T-helper 2 cell treated with Interferon-gamma antibody and Interleukin-4, amounts not matched to agents 5 μg/mL and 100 μg/mL, for 36 hours (primary cell): ENCODE measurements at regions not wholly inside any gene's neighbourhood (a gene's known extent, or its start where the extent isn't known, plus 50 kb on each side); places are given as distances from the start of the nearest gene placed in this dataset.

Experiments used
- DNase-seq: peaks from one replicate; pipeline ENCODE4 v3.0.0; 2021; ENCODE audit warnings: low spot score
- H3K27ac Mint-ChIP-seq: one replicate; pipeline ENCODE4 v1.8.0; 2021; ENCODE audit warnings: mild to moderate bottlenecking, mixed read lengths
- H3K27me3 Mint-ChIP-seq: one replicate; pipeline ENCODE4 v1.8.0; 2021; ENCODE audit warnings: low read depth, mixed read lengths
- H3K36me3 Mint-ChIP-seq: one replicate; pipeline ENCODE4 v1.8.0; 2021; ENCODE audit warnings: low read depth, mixed read lengths
- H3K4me1 Mint-ChIP-seq: one replicate; pipeline ENCODE4 v1.8.0; 2021; ENCODE audit warnings: low read depth, mixed read lengths
- H3K4me3 Mint-ChIP-seq: one replicate; pipeline ENCODE4 v1.8.0; 2022; ENCODE audit warnings: mild to moderate bottlenecking, moderate library complexity, mixed read lengths
- H3K9me3 Mint-ChIP-seq: one replicate; pipeline ENCODE4 v1.8.0; 2021; ENCODE audit warnings: mixed read lengths

DNA sequence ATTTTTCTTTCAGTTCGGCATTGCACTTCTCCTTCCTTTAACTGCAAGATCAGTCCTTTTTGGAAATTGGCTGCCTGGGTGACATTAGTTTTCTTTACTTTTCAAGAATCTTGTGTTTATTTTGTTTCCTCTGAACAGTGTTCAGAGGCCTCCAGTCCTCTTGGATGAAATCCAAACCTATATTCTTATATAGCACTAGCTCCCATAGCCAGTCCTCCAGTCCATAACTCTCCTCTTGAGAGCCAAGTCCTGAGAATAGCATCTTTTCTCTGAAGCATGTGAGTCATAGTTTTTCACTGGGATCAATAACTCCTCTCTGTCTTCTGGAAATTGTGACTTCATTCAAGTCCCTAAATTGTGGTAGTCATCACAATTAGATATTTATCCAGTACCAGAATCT lies 357.5 kb downstream of the RAPGEF2 start:
- Mint-ChIP-seq H3K4me3 (no peak overlapping the region), H3K9me3 (peaks cover 20% of the 10 kb centered on the region), H3K27me3 (no peaks in the 10 kb centered on the region), H3K27ac (no peak overlapping the region), H3K4me1 (no peaks in the 10 kb centered on the region), H3K36me3 (no peaks in the 10 kb centered on the region)
- no peak for DNase-seq

DNA sequence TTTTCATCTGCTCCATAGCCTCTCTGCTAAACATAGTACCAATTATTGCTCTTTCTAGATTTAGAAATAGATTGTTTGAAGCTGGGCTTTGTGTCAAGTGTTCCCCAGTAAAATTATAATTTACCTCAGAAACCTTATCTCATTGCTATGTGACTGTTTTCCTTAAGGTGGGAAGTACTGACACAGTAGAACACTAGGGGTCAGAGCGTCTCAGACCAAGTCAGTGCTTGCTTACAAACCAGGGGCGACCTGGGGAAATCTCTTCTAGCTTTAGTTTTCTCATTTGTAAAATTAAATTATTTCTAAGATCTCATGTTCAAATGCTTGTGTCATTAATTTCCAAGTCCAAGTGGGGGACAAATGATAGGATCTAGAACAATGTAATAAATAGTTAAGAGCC lies 360.4 kb downstream of the RAPGEF2 start:
- peaks cover 20% of the 10 kb centered on the region for H3K9me3 Mint-ChIP-seq
- no peaks in the 10 kb centered on the region for H3K27me3 Mint-ChIP-seq
- H3K4me1 Mint-ChIP-seq, result no peaks in the 10 kb centered on the region
- no peaks in the 10 kb centered on the region for H3K36me3 Mint-ChIP-seq
- DNase-seq, result no peak
- H3K4me3 Mint-ChIP-seq, result no peak overlapping the region
- no peak overlapping the region for H3K27ac Mint-ChIP-seq

DNA sequence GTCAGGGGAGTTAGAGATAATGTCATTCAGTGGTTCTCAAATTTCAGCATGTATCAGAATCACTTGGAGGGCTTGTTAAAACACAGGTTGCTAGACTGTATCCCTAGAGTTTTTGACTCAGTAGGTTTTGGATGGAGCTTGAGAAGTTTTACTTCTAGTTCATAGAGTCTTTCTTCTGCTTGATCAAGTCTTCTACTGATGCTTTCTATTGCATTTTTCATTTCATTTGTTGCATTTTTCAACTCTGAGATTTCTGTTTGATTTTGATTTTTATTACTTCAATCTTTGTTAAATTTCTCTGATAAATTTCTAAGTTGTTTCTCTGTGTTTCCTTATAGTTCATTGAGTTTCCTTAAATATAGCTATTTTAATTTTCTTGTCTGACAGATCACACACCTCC lies 361.4 kb downstream of the RAPGEF2 start:
- H3K4me3 Mint-ChIP-seq, result no peak overlapping the region
- H3K27ac Mint-ChIP-seq, result no peak overlapping the region
- no peaks in the 10 kb centered on the region for H3K36me3 Mint-ChIP-seq
- H3K4me1 Mint-ChIP-seq, result no peaks in the 10 kb centered on the region
- peaks cover 20% of the 10 kb centered on the region for H3K9me3 Mint-ChIP-seq
- no peak for DNase-seq
- H3K27me3 Mint-ChIP-seq, result no peaks in the 10 kb centered on the region

DNA sequence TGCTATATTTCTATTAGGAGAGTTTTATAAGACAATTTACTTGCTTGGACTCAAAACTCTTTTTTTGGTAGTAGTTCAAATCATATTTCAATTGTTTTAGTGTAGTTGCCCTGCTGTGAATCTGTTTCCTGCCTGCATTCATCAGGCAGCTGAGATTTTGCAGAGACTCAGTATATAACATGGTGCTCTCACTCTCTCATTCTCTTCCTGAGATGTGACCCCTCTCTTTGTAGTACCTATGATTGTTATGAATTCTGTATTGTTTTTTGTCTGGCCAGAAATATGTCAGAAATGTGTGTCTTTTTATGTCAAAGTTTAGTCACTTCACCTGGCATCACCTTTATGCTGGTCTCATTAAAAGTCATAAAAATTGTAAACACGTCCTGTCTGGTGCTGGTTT lies 374.0 kb downstream of the RAPGEF2 start:
- DNase-seq, result no peak
- Mint-ChIP-seq H3K27me3 (no peaks in the 10 kb centered on the region), H3K27ac (no peak overlapping the region), H3K9me3 (no peaks in the 10 kb centered on the region), H3K4me3 (no peak overlapping the region), H3K4me1 (no peaks in the 10 kb centered on the region), H3K36me3 (no peaks in the 10 kb centered on the region)

DNA sequence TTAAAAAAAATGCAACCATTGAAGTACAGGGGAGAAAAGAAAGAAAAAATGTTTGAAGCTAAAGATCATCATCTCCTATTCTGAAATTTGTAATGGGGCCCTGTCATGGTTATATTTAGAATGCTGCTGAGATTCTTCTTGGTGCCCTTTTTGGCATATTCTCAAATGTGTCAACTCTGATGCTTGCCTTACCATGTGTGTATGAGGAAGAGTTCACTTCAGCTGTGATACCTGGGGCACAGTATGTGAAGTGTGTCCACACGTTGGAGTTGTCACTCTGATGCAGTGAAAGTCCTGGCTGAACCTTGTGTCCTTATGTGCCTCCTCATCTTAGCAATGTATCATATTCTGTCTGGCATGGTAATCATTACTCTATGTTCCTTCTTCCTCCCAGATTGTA lies 377.9 kb downstream of the RAPGEF2 start:
- H3K4me3 Mint-ChIP-seq, result no peak overlapping the region
- no peak for DNase-seq
- H3K27me3 Mint-ChIP-seq, result no peaks in the 10 kb centered on the region
- no peaks in the 10 kb centered on the region for H3K36me3 Mint-ChIP-seq
- H3K4me1 Mint-ChIP-seq, result no peaks in the 10 kb centered on the region
- H3K27ac Mint-ChIP-seq, result no peak overlapping the region
- H3K9me3 Mint-ChIP-seq, result no peaks in the 10 kb centered on the region

DNA sequence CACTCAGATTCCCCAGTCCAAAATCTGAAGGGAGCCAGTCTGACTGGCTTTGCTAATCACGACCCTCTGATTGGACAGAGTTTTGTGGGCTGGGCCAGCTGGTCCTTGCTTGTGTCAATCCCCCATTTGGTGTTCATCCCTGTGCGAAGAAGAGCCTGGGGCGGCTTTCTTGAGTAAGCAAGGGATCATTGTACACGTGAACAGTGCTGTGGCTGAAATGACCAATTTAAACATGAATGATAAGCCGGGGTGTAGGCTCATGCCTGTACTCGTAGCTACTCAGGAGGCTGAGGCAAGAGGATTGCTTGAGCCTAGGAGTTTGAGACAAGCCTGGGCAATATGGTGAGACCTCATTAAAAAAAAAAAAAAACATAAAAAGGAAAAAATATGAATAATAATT lies 379.1 kb downstream of the RAPGEF2 start:
- H3K27ac Mint-ChIP-seq, result no peak overlapping the region

DNA sequence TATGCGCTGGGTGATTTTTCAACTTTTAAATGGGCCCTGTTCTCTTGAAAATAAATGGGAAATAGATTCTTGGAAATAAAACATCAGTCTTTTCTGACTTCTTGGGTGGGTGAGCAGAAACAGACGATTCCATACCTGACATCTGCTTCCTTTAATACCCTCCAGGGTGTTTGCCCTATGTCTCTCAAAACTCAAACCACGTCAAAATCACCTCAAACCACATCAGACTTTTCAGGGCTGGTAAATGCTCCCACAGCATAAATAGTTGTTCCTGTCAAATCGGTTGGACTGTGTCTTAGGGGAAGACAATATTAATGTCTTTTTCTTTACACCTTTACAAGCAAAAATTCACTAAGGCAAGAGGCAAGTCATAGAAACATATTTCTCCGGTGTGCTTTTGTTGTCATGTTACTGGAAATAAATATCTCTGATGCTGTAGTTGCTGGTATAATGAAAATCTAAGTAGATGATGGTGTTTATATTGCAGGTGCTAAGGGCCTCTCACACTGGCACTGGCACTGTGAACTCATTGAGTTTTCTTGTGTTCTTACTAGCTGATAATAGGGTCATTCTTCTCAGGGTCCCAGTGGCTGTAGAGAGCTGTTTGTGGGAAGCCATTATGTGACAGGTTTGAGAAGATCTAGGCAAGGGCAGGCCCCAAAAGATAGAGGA lies 380.4 kb downstream of the RAPGEF2 start:
- peaks cover 2% of the 10 kb centered on the region for H3K27me3 Mint-ChIP-seq
- no peak overlapping the region for H3K27ac Mint-ChIP-seq
- H3K4me3 Mint-ChIP-seq, result no peak overlapping the region
- H3K36me3 Mint-ChIP-seq, result no peaks in the 10 kb centered on the region
- H3K9me3 Mint-ChIP-seq, result no peaks in the 10 kb centered on the region
- peaks cover 2% of the 10 kb centered on the region for H3K4me1 Mint-ChIP-seq
- no peak for DNase-seq

More for the DNA sequence above, 379.1 kb downstream of the RAPGEF2 start:
- no peaks in the 10 kb centered on the region for H3K4me1 Mint-ChIP-seq
- H3K9me3 Mint-ChIP-seq, result no peaks in the 10 kb centered on the region
- no peak for DNase-seq
- H3K36me3 Mint-ChIP-seq, result no peaks in the 10 kb centered on the region
- no peaks in the 10 kb centered on the region for H3K27me3 Mint-ChIP-seq
- H3K4me3 Mint-ChIP-seq, result no peak overlapping the region

DNA sequence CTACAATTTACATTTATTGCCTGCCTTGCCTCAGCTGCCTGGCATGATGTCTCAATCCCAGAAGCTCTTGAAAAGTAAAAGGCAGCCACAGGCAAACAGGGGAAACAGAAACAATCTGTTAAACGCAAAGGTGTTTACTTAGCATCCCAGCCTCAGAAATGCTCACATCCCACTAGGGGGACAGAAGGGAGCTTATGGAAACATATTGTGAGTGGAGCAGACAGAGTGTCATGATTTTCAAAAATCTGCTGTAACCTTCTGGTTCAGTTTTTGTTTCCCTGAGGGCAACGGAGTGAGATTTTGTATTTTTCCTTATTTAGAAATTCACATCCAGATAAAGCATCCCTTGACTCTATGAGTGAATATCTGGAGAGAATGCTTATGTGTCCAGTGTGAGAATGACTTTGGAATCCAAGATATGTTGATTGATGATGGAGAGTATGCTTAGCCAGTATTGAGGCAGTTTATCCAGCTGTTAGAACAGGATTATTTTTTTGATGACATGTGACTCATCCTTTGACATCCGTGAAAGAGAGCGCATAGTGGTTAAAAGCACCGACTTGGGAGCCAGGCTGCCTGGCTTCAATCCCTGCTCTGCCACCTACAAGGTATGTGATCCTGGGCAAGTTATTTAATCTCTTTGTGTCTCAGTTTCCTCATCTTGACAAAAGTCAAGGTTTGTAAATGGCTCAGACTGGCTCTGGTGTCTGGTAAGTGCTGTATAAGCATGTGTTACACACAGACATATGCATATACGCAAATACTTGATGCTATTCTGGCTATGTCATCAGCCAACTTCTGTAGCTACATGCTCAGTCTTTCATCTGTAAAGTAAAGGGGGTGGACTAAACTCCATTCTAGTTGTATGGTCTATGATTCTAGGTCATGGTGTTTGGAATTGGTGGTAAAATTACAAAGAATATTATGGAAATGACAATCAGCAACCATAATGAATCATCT lies 381.2 kb downstream of the RAPGEF2 start:
- H3K36me3 Mint-ChIP-seq, result no peaks in the 10 kb centered on the region
- peaks cover 2% of the 10 kb centered on the region for H3K4me1 Mint-ChIP-seq
- H3K27ac Mint-ChIP-seq, result no peak overlapping the region
- no peak for DNase-seq
- no peaks in the 10 kb centered on the region for H3K9me3 Mint-ChIP-seq
- no peak overlapping the region for H3K4me3 Mint-ChIP-seq
- peaks cover 2% of the 10 kb centered on the region for H3K27me3 Mint-ChIP-seq

DNA sequence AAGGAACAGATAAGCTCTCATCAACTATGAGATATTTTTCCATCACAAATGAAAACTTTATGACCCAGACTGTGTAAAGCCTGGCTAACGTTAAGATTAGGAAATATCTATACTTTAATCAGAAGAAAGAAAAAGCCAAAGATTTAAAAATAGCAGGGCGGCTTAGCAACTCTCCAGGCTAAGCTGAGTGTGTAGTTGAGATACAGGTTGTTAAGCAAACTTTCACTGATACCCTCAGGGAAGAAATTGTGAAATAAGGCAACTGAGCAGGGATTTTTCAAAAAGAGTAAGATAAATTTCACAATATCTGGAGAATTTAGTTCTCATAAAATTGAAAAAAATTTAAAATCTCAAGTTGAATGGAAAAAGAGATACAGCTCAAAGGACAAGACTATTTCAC lies 382.0 kb downstream of the RAPGEF2 start:
- H3K36me3 Mint-ChIP-seq, result no peaks in the 10 kb centered on the region
- H3K4me1 Mint-ChIP-seq, result peaks cover 2% of the 10 kb centered on the region
- H3K27ac Mint-ChIP-seq, result no peak overlapping the region
- no peaks in the 10 kb centered on the region for H3K9me3 Mint-ChIP-seq
- H3K27me3 Mint-ChIP-seq, result peaks cover 3% of the 10 kb centered on the region
- H3K4me3 Mint-ChIP-seq, result no peak overlapping the region
- DNase-seq, result no peak

DNA sequence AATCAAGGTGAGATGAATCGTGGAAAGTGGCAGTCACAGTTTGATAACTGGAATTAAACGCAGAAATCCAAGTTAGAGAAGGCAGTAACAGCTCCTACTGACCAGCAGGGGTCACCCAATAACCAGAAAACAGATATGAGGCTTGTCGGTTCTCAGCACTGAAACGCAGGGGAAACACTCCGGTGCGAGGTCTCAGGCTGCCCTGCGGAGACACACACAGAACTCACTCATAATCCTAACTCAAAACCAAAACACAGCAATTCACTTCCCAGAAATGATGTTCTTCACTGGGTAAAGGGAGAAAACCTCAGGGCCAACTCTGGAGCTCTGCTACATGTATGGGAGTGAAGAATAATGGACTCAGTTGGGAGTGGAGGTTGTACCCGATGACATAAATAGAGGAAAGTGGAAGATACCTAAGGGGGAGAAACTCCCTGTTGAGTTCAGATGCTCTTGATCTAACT lies 384.4 kb downstream of the RAPGEF2 start:
- H3K9me3 Mint-ChIP-seq, result no peaks in the 10 kb centered on the region

DNA sequence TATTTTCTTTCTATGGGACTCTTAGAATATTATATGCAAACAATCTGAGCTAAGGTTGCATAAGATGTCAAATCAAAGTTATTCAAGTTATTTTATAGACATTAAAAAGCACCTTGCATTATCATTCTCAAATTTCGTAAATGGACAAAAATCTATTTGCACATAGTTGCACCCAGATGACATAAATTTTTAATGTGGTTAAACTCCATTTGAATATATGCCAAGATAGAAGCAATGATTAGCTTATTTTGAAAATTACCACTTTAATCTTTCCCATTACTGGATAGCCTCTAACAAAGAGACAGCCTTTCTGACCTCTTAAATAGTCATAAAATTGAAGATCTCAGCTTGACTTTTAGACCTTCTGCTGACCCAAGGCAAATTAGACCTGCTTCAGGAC lies 386.8 kb downstream of the RAPGEF2 start:
- Mint-ChIP-seq H3K4me3 (no peak overlapping the region), H3K27me3 (peaks cover 5% of the 10 kb centered on the region)
- DNase-seq, result no peak

More for the DNA sequence above, 384.4 kb downstream of the RAPGEF2 start:
- H3K36me3 Mint-ChIP-seq, result no peaks in the 10 kb centered on the region
- peak; percentile 15 for DNase-seq
- no peak overlapping the region for H3K4me3 Mint-ChIP-seq
- peaks cover 5% of the 10 kb centered on the region for H3K27me3 Mint-ChIP-seq
- no peak overlapping the region for H3K27ac Mint-ChIP-seq
- peaks cover 2% of the 10 kb centered on the region for H3K4me1 Mint-ChIP-seq

DNA sequence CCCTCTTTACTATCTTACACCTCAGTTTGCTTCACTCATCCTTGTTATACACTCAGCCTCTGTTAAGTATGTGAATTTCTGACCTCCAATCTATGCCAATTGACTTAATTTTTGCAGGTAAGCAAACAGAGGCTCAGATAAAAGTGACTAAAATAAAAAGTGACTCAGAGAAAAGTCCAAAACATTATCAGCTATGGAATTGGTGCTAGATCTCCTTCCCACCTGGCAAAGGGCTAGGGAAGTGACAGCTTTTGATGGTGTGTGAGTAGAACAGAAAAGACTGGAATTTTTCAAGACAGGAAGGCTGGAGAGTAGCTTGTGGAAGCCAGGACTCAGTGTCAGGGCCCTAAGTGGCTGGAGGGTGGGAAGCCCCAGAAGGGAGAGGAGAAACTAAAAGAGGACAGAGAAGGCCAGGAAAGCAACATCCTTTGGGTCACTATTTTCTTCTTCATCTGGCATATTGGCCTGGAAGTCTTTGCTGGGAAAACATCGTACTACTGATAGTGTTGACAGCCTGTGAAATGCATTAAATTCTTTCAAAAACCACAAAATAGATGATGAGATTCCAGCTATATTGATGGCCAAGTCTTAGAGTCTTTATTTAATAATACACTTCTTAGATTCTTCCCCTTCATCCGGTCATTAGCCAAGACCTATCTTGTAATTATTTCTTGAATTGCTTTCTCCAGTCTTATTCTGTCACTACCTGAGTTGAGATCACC lies 392.8 kb downstream of the RAPGEF2 start:
- no peaks in the 10 kb centered on the region for H3K27me3 Mint-ChIP-seq
- no peak for DNase-seq
- H3K36me3 Mint-ChIP-seq, result no peaks in the 10 kb centered on the region
- H3K4me3 Mint-ChIP-seq, result no peak overlapping the region
- H3K4me1 Mint-ChIP-seq, result no peaks in the 10 kb centered on the region
- H3K27ac Mint-ChIP-seq, result no peak overlapping the region
- H3K9me3 Mint-ChIP-seq, result no peaks in the 10 kb centered on the region

More for the DNA sequence above, 386.8 kb downstream of the RAPGEF2 start:
- Mint-ChIP-seq H3K4me1 (peaks cover 2% of the 10 kb centered on the region), H3K27ac (no peak overlapping the region), H3K36me3 (no peaks in the 10 kb centered on the region), H3K9me3 (no peaks in the 10 kb centered on the region)

DNA sequence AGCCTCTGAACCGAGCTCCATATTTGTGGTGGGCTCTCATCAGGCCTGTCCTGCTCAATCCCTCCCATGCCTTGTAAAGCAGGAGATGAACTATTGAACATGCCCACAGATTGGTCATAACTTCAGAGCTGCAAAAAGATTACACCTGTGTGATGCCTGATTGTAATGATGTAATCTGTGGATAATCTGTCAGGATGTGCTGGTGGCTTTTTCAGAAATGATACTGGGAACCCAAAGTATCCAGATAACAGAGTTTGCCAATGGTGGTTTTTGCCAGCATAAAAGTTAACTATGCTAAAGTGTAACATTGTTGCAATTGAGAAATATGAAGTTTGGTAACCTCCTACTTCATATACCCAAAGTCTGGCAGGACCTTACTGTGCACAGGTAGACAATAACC lies 393.4 kb downstream of the RAPGEF2 start:
- Mint-ChIP-seq H3K9me3 (no peaks in the 10 kb centered on the region), H3K27ac (no peak overlapping the region), H3K4me1 (no peaks in the 10 kb centered on the region), H3K27me3 (no peaks in the 10 kb centered on the region), H3K36me3 (no peaks in the 10 kb centered on the region), H3K4me3 (no peak overlapping the region)
- no peak for DNase-seq

DNA sequence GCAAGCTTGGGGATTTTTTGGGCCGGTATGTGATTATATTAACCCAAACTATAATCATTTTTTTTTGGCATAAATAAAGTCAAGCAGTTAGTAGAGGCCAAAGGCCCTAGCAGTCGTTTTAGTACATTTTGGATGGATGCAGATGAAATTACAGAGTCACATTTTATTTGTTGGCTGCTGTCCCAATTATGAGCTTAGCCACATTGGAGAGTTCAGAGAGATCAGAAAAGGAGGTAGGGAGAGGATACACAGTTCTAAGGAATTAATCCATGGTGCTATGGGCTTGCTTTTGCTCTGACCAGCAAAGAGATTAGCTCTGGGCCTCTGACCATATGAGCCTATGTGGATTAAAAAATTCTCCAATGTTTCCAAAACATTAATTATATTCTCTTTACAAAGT lies 395.1 kb downstream of the RAPGEF2 start:
- Mint-ChIP-seq H3K36me3 (no peaks in the 10 kb centered on the region), H3K27ac (no peak overlapping the region), H3K4me1 (no peaks in the 10 kb centered on the region), H3K27me3 (no peaks in the 10 kb centered on the region), H3K4me3 (no peak overlapping the region), H3K9me3 (no peaks in the 10 kb centered on the region)
- no peak for DNase-seq
